ENCODE measurements at regions not wholly inside any gene's neighbourhood (a gene's known extent, or its start where the extent isn't known, plus 50 kb on each side); places are given as distances from the start of the nearest gene placed in this dataset.
"Not testable (repeated sequence)": the region's sequence is repeated elsewhere in the genome, so short reads cannot be mapped to it uniquely, and the experiment has no call there.

DNA sequence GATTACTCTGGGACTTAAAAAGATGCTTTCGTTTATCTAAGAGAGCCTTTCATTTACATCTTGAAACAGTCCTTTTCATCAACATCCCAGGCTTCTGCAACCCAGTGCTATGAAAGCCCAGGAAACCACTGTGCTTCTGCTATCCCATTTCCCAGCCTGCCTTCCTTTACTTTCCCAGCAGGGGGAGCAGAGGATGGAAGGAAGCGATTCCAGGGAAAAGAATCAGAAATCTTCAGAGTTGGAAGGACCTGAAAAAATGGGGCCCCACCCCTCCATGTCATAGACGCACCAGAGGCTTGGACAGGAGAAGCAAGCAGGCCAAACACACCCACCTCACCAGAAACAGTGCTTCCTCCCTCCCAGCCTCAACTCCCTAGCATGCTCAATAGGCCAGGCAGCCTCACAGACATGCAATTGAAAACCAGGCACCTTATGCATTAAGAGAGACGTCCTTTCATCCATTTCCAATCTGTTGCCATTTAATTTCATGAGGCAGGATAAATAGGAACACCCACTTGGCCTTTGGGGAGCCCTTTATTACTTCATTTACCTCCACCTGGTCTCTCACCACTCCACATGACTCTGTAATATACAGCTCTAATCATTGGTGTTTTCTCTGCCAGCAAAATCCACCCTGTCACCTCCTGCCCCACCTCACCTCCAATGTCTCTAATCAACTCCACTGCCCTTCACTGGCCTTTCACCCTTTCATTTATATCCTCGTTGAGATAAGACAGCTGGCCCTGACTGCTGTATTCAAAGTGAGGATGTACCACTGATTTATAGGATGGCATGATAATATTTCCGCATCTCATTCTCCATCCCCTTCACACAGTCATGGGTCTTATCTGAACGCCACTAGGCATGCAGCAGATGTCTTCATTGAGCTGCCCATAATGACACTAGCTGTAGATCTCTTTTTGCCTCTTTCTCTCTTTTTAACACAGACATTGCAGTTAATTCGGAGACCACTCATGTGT is 583.9 kb downstream of the NTRK3 start:
- DNase-seq, result no peak

- DNase-seq, result no peak
Observed at GRCh38 chr15:87671289-87671688, 585.2 kb downstream of the NTRK3 start.

GRCh38 chr15:87669846-87670245 is 586.7 kb downstream of the NTRK3 start:
- DNase-seq, result no peak

DNA sequence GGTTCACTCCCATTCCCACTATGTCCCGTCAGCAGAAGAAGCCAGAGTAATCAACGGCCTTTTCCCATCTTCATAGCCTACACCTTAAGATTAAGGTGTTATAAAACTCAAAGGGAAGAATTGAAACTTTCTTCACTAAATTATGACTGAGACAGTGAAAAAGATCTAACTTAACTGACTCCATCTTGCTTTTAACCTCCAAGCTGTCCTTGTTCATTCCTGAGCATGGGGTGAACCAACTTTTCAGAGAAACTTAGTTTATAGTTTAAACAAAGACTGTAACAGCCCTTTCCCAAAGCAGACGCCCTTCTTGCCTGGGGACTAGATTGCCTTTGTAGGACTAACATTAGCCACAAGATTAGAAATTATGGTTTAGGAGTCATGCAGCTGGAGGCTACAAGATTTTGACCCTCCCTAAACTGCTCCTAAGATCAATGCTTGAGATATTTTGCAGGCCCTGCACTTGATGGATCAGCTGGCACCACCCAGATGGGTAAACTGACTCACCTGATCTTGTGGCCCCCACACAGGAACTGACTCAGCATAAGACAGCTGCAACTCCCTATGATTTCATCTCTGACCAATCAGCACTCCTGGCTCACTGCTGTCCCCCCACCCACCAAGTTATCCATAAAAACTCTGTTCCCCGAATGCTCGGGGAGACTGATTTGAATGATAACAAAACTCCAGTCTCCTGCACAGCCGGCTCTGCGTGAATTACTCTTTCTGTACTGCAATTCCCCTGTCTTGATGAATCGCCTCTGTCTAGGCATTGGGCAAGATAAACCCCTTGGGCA is 587.6 kb downstream of the NTRK3 start:
- DNase-seq, result not testable (repeated sequence)

DNA sequence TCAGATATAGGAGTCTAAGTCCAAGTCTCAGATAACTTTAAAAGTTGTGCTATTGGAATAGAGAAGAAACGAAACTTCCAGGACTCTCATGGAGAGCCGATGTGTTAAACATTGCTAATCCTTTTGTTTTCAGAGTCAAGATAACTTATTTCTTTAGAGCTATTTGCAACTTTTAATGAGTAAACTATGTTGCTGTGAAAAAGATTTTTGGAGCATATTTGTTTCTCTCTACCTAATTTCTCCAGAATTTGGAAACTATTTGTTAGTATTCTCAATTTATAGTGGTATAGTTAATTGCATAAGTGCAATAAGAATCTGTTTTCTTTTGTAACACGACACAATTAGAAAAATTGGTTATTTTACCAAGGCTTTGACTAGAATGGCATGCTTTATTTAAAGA is 588.9 kb downstream of the NTRK3 start:
- no peak for DNase-seq

DNA sequence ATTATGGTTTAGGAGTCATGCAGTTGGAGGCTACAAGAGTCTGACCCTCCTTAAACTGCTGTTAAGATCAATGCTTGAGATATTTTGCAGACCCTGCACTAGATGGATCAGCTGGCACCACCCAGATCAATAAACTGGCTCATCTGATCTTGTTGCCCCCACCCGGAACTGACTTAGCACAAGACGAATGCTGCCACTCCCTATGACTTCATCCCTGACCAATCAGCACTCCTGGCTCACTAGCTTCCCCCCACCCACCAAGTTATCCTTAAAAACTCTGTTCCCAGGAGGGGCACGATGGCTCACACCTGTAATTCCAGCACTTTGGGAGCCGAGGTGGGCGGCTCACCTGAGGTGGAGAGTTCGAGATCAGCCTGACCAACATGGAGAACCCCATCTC is 594.0 kb downstream of the NTRK3 start:
- DNase-seq, result no peak

DNA sequence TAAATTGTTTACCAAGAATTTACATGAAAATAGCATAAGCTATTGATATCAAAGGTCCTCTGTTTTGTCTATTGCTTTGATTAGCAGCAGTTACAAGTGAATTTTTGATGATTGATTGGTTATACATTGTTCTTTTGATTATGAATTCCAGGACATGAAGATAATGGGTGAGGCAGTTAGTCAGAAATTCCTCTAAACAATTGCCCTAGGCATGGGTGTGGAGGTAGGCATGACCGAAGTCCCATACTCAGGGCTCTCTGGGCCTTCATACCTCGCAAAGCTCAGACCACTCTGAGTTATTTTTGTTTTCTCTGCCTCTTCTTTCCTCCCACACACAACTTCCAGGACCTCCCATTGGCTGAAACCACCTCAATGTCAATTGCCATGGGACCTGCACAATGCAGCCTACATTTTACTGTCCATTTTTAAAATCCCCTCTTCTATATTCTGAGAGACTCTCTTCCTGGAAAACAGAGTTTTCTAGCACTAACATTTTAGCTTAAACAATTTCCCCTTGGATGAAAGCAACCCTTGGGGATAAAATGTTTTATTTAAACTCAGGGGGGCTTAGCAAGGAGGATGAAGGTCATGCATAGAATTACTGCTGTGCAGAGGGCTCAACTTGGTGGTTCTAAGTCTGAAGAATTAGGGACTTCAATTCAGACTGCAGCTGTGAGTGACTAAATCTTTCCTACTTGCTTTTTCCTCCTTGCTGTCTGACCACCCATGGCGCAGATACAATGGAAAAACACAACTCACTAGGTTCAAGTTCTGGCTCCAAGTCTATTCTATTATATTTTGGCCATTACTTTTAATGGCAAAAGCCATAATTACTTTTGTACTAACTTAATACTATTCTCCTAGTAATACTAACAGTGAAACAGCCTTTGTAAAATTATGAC is 594.8 kb downstream of the NTRK3 start:
- DNase-seq, result no peak

GRCh38 chr15:87660251-87661129 is 596.0 kb downstream of the NTRK3 start:
- DNase-seq, result no peak

GRCh38 chr15:87656372-87656771 is 600.2 kb downstream of the NTRK3 start:
- DNase-seq, result no peak

DNA sequence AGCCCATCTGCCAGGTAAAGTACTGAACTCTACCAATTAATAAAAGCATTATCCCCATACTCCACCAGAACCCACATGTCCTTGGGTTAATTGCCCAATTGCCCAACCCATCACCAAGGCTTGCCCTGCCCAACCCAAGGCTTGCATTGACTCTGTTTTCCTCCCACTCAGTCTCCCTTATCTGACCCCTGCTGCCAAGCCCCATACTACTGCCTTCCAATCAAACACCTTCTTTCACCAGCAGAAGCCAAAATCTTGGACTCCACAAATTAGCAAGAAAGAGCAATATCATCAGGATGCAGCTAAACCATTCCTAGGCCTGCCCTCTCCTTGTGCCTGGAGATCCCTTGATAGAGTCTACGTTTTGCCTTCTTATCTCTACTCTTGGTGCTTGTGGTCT is 602.9 kb downstream of the NTRK3 start:
- DNase-seq, result no peak

GRCh38 chr15:87649175-87649574 is 607.4 kb downstream of the NTRK3 start:
- no peak for DNase-seq

GRCh38 chr15:87648278-87648677 is 608.3 kb downstream of the NTRK3 start:
- no peak for DNase-seq

- no peak for DNase-seq
Observed at GRCh38 chr15:87645723-87646122, 610.8 kb downstream of the NTRK3 start.

DNA sequence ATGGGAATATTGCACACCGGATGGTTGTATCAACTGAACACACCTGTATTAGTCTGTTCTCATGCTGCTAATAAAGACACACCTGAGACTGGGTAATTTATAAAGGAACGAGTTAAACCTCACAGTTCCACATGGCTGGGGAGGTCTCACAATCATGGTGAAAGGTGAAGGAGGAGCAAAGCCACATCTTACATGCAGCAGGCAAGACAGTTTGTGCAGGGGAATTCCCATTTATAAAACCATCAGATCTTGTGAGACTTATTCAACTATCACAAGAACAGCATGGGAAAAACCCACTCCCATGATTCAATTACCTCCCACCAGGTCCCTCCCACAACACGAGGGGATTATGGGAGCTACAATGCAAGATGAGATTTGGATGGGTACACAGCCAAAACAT is 613.5 kb downstream of the NTRK3 start:
- DNase-seq, result not testable (repeated sequence)

- no peak for DNase-seq
Observed at GRCh38 chr15:87639305-87640011, 617.1 kb downstream of the NTRK3 start.

DNA sequence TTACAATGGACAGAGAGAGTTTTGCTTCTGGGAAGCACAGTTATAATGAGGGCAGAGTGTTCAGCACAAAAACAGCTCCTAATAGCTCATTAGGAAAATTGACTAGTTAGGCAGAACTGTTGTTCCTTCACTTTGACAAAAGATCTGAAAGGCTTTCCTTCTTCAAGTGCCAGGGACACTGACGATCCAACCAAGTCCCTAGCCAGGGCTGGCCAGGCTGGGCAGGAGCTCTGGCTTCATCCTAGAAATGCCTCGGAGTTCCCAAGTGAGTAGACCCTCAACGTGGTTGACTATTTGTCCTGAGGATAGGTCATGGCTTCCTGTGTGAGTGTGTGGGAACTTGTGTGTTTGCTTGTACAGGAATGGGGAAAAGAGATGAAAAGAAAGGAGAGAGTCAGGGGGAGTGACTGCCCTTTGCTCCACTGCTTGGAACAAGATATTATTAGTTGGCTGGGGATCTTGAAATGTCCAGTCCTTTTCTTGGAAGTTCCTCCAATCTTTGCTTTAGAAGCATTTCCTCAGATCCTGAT is 617.9 kb downstream of the NTRK3 start:
- DNase-seq, result no peak

DNA sequence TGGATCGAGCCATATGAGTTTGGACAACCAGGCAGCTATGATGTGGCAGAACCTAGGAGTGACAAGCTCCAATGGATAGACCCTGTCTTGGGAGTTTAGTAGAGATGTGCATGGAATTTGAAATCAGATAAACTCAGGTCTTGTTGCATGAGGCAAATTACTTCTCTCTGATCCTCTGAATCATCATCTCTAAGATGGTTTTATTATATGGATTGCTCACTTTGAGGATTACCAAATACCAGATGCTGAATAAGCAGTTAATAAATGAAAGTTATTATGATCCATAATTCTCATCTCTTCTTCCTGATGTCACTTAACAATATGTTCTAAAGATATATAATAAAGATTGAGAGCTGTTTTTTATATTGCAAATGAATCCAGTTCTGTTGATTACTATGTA is 622.2 kb downstream of the NTRK3 start:
- no peak for DNase-seq

DNA sequence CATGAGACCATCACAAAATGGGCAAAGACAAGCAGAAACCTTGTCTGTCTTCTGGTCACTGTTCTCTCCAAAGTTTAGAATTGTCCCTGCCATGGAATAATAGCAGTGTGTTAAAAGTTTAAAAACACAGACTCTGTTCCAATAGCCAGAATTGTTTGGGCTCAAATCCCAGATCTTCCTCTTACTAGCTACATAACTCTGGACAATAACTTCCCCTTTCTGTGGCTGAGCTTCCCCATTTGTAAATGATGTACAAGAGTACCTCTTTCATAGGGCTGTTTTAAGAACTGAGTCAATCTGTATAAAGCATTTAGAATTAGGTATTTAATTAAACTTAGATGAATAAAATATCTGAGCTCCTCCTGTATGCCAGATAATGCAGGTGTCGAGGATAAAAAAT is 623.0 kb downstream of the NTRK3 start:
- DNase-seq, result no peak

GRCh38 chr15:87632364-87632763 is 624.2 kb downstream of the NTRK3 start:
- DNase-seq, result no peak

- no peak for DNase-seq
Observed at GRCh38 chr15:87631775-87632174, 624.8 kb downstream of the NTRK3 start.

DNA sequence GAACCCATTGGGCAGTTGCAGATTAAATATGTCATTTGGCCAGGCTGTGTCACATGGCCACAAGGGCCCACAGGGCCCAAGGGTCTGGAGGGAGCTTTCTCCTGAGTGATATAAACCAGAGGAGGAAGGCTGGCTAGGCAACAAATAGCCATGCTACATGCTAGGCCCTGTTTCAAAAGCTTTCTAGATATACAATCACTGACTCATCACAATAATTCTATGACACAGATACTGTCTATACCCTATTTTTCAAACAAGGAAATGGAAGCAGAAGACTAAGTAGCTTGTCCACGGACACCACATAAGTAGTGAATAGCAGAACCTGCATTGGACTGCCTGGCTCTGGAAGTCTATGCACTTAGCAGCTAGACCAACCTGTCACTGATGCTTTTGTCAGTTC is 625.4 kb downstream of the NTRK3 start:
- no peak for DNase-seq
